GM23338 (cell line): ENCODE measurements at regions not wholly inside any gene's neighbourhood (a gene's known extent, or its start where the extent isn't known, plus 50 kb on each side); places are given as distances from the start of the nearest gene placed in this dataset.

Experiments used
- ATAC-seq: fragments of 200-7000 bp; cut with Tn5 transposase; 3 replicates; pipeline ENCODE4 v1.9.1; 2020
- DNase-seq: peaks from one replicate; pipeline ENCODE4 v3.0.0-alpha.2; 2015; ENCODE audit warnings: low spot score
- H2AFZ ChIP-seq: fragments of 200-600 bp; sonication (generic); 2 replicates; pipeline ENCODE4 v1.8.0; 2016; ENCODE audit warnings: antibody characterized with exemption, mild to moderate bottlenecking, moderate library complexity
- H3F3A ChIP-seq: fragments of 200-600 bp; sonication (generic); replicated peaks from 2 replicates; pipeline ENCODE4 v1.8.0; 2017; ENCODE audit warnings: antibody characterized with exemption, mixed run types, low read depth
- H3K27ac ChIP-seq: fragments of 200-600 bp; sonication (generic); 2 replicates; pipeline ENCODE4 v1.6.1; 2016; ENCODE audit warnings: low read depth
- H3K27me3 ChIP-seq: fragments of 200-600 bp; sonication (generic); 2 replicates; pipeline ENCODE4 v1.8.0; 2016; ENCODE audit warnings: mild to moderate bottlenecking, mixed run types, moderate library complexity; ENCODE audit not compliant: insufficient read depth
- H3K36me3 ChIP-seq: fragments of 200-600 bp; sonication (generic); 2 replicates; pipeline ENCODE4 v1.8.0; 2016; ENCODE audit warnings: mild to moderate bottlenecking; ENCODE audit not compliant: insufficient read depth
- H3K4me1 ChIP-seq: fragments of 200-600 bp; sonication (generic); 2 replicates; pipeline ENCODE4 v1.8.0; 2016; ENCODE audit warnings: mild to moderate bottlenecking, moderate library complexity; ENCODE audit not compliant: insufficient read depth
- H3K4me2 ChIP-seq: fragments of 200-600 bp; sonication (generic); 2 replicates; pipeline ENCODE4 v1.7.1; 2017; ENCODE audit warnings: mixed run types
- H3K4me3 ChIP-seq: fragments of 200-600 bp; sonication (generic); 2 replicates; pipeline ENCODE4 v1.6.1; 2016; ENCODE audit warnings: mixed run types
- H3K79me2 ChIP-seq: fragments of 200-600 bp; sonication (generic); replicated peaks from 2 replicates; pipeline ENCODE4 v1.8.0; 2017; ENCODE audit warnings: mild to moderate bottlenecking; ENCODE audit not compliant: insufficient read depth
- H3K9me2 ChIP-seq: fragments of 200-600 bp; sonication (generic); 2 replicates; pipeline ENCODE4 v1.8.0; 2017; ENCODE audit not compliant: insufficient read depth
- H4K20me1 ChIP-seq: fragments of 200-600 bp; sonication (generic); replicated peaks from 2 replicates; pipeline ENCODE4 v1.8.0; 2017; ENCODE audit warnings: mild to moderate bottlenecking; ENCODE audit not compliant: insufficient read depth
- H3K27ac Mint-ChIP-seq: 2 replicates; pipeline ENCODE4 v1.8.0; 2020; ENCODE audit warnings: inconsistent platforms, mild to moderate bottlenecking, moderate library complexity, mixed read lengths
- H3K27me3 Mint-ChIP-seq: 3 replicates; pipeline ENCODE4 v1.8.0; 2022; ENCODE audit warnings: low read depth, mild to moderate bottlenecking, moderate library complexity, mixed read lengths, inconsistent platforms; ENCODE audit not compliant: insufficient read depth, poor library complexity
- H3K36me3 Mint-ChIP-seq: 3 replicates; pipeline ENCODE4 v1.8.0; 2021; ENCODE audit warnings: low read depth, mild to moderate bottlenecking, inconsistent platforms, moderate library complexity, mixed read lengths
- H3K4me1 Mint-ChIP-seq: 3 replicates; pipeline ENCODE4 v1.8.0; 2020; ENCODE audit warnings: mild to moderate bottlenecking, inconsistent platforms, mixed read lengths
- H3K4me3 Mint-ChIP-seq: 3 replicates; pipeline ENCODE4 v1.8.0; 2021; ENCODE audit warnings: moderate library complexity, mild to moderate bottlenecking, inconsistent platforms, mixed read lengths
- H3K9me3 Mint-ChIP-seq: 3 replicates; pipeline ENCODE4 v1.8.0; 2020; ENCODE audit warnings: moderate library complexity, mild to moderate bottlenecking, inconsistent platforms, mixed read lengths
- CREB1 ChIP-seq: fragments of 250-450 bp; sonication (Bioruptor Pico); IDR thresholded peaks from 2 replicates; pipeline ENCODE4 v1.5.0; 2020; ENCODE audit warnings: low read depth, mild to moderate bottlenecking, moderate library complexity
- EZH2 ChIP-seq: fragments of 200-600 bp; sonication (generic); IDR thresholded peaks from one replicate; pipeline ENCODE4 v1.8.0; 2017; ENCODE audit warnings: antibody characterized with exemption, mild to moderate bottlenecking, low read depth; ENCODE audit not compliant: unreplicated experiment
- EZH2phosphoT487 ChIP-seq: fragments of 200-600 bp; sonication (generic); IDR thresholded peaks from one replicate; pipeline ENCODE4 v1.8.1; 2018; ENCODE audit warnings: antibody characterized with exemption; ENCODE audit not compliant: unreplicated experiment
- JUNB ChIP-seq: IDR thresholded peaks from one replicate; pipeline ENCODE4 v1.6.1; 2016; ENCODE audit warnings: antibody characterized with exemption; ENCODE audit not compliant: unreplicated experiment
- NANOG ChIP-seq: IDR thresholded peaks from 2 replicates; pipeline ENCODE4 v1.6.1; 2016; ENCODE audit warnings: antibody characterized with exemption, borderline replicate concordance
- POLR2AphosphoS5 ChIP-seq: IDR thresholded peaks from 2 replicates; pipeline ENCODE4 v1.6.1; 2016; ENCODE audit warnings: antibody characterized with exemption, low read depth
- STAT1 ChIP-seq: IDR thresholded peaks from one replicate; pipeline ENCODE4 v1.6.1; 2016; ENCODE audit warnings: antibody characterized with exemption; ENCODE audit not compliant: unreplicated experiment
- ZNF331 ChIP-seq: fragments of 250-450 bp; sonication (Bioruptor Pico); IDR thresholded peaks from 2 replicates; pipeline ENCODE4 v1.5.0; 2020; ENCODE audit warnings: low read depth, mild to moderate bottlenecking, moderate library complexity
- TF ChIP-seq, protein P1 (sequence below), 2 experiments: fragments of 200-600 bp in 1 of 2; sonication (generic) in 1 of 2; conservative IDR thresholded peaks; 2 replicates each; pipeline versions ENCODE4 v1.5.1 to v1.6.1; 2016 to 2017; ENCODE audit warnings: antibody characterized with exemption in 2 of 2, low read depth in 2 of 2, mild to moderate bottlenecking in 2 of 2, moderate library complexity in 1 of 2
- TF ChIP-seq, protein P2 (sequence below): IDR thresholded peaks from 2 replicates; pipeline ENCODE4 v1.6.1; 2016; ENCODE audit warnings: antibody characterized with exemption
- TF ChIP-seq, protein P3 (sequence below): fragments of 250-450 bp; sonication (Bioruptor Pico); IDR thresholded peaks from 2 replicates; pipeline ENCODE4 v1.5.0; 2020; ENCODE audit warnings: mild to moderate bottlenecking, moderate library complexity

DNA sequence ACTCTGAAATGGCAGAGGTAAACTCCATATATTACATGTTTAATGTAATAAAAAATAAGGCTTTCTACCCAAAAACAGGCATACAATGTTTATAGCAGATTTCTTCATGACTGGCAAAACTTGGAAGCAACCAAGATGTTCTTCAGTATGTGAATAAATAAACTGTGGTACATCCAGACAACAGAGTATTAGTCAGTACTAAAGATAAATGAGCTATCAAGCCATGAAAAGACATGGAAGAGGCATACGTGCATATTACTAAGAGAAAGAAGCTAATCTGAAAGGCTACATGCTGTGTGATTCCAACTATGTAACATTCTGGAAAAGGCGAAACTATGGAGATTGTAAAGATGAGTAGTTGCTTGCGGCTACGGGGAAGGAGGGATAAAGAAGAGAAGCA lies 97.4 kb downstream of the OSR1 start:
- Histone ChIP-seq H3K27ac (no peak overlapping the region), H3K79me2 (no peaks in the 10 kb centered on the region), H3K9me2 (no peaks in the 10 kb centered on the region), H3K4me1 (no peaks in the 10 kb centered on the region), H3K4me3 (no peak overlapping the region), H3F3A (no peaks in the 10 kb centered on the region), H4K20me1 (no peaks in the 10 kb centered on the region), H3K27me3 (no peaks in the 10 kb centered on the region), H3K36me3 (no peaks in the 10 kb centered on the region), H2AFZ (no peak overlapping the region), H3K4me2 (no peak overlapping the region)
- Mint-ChIP-seq H3K27me3 (no peaks in the 10 kb centered on the region), H3K4me1 (no peaks in the 10 kb centered on the region), H3K27ac (no peak overlapping the region), H3K4me3 (no peak overlapping the region), H3K36me3 (no peaks in the 10 kb centered on the region), H3K9me3 (no peaks in the 10 kb centered on the region; the same call in 2 of the 3 replicates)
- TF ChIP-seq, protein P1, sequence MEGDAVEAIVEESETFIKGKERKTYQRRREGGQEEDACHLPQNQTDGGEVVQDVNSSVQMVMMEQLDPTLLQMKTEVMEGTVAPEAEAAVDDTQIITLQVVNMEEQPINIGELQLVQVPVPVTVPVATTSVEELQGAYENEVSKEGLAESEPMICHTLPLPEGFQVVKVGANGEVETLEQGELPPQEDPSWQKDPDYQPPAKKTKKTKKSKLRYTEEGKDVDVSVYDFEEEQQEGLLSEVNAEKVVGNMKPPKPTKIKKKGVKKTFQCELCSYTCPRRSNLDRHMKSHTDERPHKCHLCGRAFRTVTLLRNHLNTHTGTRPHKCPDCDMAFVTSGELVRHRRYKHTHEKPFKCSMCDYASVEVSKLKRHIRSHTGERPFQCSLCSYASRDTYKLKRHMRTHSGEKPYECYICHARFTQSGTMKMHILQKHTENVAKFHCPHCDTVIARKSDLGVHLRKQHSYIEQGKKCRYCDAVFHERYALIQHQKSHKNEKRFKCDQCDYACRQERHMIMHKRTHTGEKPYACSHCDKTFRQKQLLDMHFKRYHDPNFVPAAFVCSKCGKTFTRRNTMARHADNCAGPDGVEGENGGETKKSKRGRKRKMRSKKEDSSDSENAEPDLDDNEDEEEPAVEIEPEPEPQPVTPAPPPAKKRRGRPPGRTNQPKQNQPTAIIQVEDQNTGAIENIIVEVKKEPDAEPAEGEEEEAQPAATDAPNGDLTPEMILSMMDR (conservative IDR thresholded peaks at IDR 0.05; ENCODE audit: low read depth in 2 of 2): no peak
- TF ChIP-seq EZH2phosphoT487 (no peak), ZNF331 (no peak), CREB1 (no peak)
- no peak for ATAC-seq
- no peak for DNase-seq

DNA sequence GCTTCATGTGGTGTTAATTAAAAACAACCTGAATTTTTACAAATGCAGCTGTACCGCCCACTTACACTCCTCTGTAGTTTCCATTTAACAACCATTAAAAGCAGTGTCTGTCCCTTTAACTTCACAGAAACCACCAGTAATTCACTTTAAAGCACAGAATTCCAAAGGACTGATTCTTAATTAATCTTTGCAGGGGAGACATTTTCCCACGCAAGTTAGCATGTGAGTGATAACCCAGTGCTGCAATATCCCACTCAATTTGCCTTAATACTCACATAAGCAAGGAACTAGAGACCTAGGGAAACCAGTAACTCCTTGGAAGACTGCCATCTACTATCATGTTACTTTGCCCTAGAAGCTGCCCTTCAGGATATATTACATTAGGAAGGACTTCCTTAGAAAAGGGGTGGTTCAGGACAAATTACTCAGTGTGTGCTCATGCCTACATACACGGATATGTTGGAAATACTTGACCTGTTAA lies 102.3 kb downstream of the OSR1 start:
- Mint-ChIP-seq H3K9me3 (peaks cover 4% of the 10 kb centered on the region; the same call in 1 of the 3 replicates), H3K27ac (no peak overlapping the region), H3K4me3 (no peak overlapping the region), H3K4me1 (no peaks in the 10 kb centered on the region; the same call in 2 of the 3 replicates), H3K27me3 (no peaks in the 10 kb centered on the region), H3K36me3 (no peaks in the 10 kb centered on the region)
- H3F3A ChIP-seq: no peaks in the 10 kb centered on the region
- ATAC-seq (no peak), DNase-seq (no peak)
- H3K9me2 ChIP-seq: no peaks in the 10 kb centered on the region
- H2AFZ ChIP-seq: no peak overlapping the region
- H3K4me1 ChIP-seq: no peaks in the 10 kb centered on the region
- no peaks in the 10 kb centered on the region for H3K27me3 ChIP-seq
- no peak overlapping the region for H3K27ac ChIP-seq
- H4K20me1 ChIP-seq: no peaks in the 10 kb centered on the region
- H3K36me3 ChIP-seq: no peaks in the 10 kb centered on the region
- no peak overlapping the region for H3K4me2 ChIP-seq
- H3K79me2 ChIP-seq: no peaks in the 10 kb centered on the region
- no peak overlapping the region for H3K4me3 ChIP-seq
- TF ChIP-seq POLR2AphosphoS5 (no peak), NANOG (no peak), JUNB (no peak), ZNF331 (no peak), STAT1 (no peak), EZH2phosphoT487 (no peak), EZH2 (no peak)
- TF ChIP-seq, protein P2, sequence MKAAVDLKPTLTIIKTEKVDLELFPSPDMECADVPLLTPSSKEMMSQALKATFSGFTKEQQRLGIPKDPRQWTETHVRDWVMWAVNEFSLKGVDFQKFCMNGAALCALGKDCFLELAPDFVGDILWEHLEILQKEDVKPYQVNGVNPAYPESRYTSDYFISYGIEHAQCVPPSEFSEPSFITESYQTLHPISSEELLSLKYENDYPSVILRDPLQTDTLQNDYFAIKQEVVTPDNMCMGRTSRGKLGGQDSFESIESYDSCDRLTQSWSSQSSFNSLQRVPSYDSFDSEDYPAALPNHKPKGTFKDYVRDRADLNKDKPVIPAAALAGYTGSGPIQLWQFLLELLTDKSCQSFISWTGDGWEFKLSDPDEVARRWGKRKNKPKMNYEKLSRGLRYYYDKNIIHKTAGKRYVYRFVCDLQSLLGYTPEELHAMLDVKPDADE: no peak
- TF ChIP-seq, protein P3, sequence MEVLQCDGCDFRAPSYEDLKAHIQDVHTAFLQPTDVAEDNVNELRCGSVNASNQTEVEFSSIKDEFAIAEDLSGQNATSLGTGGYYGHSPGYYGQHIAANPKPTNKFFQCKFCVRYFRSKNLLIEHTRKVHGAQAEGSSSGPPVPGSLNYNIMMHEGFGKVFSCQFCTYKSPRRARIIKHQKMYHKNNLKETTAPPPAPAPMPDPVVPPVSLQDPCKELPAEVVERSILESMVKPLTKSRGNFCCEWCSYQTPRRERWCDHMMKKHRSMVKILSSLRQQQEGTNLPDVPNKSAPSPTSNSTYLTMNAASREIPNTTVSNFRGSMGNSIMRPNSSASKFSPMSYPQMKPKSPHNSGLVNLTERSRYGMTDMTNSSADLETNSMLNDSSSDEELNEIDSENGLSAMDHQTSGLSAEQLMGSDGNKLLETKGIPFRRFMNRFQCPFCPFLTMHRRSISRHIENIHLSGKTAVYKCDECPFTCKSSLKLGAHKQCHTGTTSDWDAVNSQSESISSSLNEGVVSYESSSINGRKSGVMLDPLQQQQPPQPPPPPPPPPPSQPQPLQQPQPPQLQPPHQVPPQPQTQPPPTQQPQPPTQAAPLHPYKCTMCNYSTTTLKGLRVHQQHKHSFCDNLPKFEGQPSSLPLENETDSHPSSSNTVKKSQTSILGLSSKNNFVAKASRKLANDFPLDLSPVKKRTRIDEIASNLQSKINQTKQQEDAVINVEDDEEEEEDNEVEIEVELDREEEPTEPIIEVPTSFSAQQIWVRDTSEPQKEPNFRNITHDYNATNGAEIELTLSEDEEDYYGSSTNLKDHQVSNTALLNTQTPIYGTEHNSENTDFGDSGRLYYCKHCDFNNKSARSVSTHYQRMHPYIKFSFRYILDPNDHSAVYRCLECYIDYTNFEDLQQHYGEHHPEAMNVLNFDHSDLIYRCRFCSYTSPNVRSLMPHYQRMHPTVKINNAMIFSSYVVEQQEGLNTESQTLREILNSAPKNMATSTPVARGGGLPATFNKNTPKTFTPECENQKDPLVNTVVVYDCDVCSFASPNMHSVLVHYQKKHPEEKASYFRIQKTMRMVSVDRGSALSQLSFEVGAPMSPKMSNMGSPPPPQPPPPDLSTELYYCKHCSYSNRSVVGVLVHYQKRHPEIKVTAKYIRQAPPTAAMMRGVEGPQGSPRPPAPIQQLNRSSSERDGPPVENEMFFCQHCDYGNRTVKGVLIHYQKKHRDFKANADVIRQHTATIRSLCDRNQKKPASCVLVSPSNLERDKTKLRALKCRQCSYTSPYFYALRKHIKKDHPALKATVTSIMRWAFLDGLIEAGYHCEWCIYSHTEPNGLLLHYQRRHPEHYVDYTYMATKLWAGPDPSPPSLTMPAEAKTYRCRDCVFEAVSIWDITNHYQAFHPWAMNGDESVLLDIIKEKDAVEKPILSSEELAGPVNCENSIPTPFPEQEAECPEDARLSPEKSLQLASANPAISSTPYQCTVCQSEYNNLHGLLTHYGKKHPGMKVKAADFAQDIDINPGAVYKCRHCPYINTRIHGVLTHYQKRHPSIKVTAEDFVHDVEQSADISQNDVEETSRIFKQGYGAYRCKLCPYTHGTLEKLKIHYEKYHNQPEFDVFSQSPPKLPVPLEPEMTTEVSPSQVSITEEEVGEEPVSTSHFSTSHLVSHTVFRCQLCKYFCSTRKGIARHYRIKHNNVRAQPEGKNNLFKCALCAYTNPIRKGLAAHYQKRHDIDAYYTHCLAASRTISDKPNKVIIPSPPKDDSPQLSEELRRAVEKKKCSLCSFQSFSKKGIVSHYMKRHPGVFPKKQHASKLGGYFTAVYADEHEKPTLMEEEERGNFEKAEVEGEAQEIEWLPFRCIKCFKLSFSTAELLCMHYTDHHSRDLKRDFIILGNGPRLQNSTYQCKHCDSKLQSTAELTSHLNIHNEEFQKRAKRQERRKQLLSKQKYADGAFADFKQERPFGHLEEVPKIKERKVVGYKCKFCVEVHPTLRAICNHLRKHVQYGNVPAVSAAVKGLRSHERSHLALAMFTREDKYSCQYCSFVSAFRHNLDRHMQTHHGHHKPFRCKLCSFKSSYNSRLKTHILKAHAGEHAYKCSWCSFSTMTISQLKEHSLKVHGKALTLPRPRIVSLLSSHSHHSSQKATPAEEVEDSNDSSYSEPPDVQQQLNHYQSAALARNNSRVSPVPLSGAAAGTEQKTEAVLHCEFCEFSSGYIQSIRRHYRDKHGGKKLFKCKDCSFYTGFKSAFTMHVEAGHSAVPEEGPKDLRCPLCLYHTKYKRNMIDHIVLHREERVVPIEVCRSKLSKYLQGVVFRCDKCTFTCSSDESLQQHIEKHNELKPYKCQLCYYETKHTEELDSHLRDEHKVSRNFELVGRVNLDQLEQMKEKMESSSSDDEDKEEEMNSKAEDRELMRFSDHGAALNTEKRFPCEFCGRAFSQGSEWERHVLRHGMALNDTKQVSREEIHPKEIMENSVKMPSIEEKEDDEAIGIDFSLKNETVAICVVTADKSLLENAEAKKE (CRISPR knock-in tag): no peak
- TF ChIP-seq, protein P1 (conservative IDR thresholded peaks at IDR 0.05; ENCODE audit: low read depth in 2 of 2): no peak
